Thymus (tissue), 11 donors: ENCODE measurements at regions not wholly inside any gene's neighbourhood (a gene's known extent, or its start where the extent isn't known, plus 50 kb on each side); places are given as distances from the start of the nearest gene placed in this dataset.

Experiments
- DNase-seq, 9 donors: peaks; one replicate each; pipeline ENCODE4 v3.0.0-alpha.2; 2013; ENCODE audit warnings: low spot score in 9 of 9, low read depth in 6 of 9, missing footprints in 1 of 9
- H3K27ac ChIP-seq, 2 donors: one replicate each; pipeline ENCODE4 v1.5.1; 2013; ENCODE audit warnings: control low read depth in 1 of 2, low read depth in 1 of 2, low read length in 1 of 2, mild to moderate bottlenecking in 1 of 2, moderate library complexity in 1 of 2
- H3K27me3 ChIP-seq, 2 donors: one replicate each; pipeline ENCODE4 v1.5.1; 2013; ENCODE audit warnings: low read length in 1 of 2; ENCODE audit not compliant: control insufficient read depth in 2 of 2, insufficient read depth in 1 of 2
- H3K36me3 ChIP-seq, 2 donors: one replicate each; pipeline ENCODE4 v1.5.1; 2013; ENCODE audit warnings: low read length in 1 of 2, mild to moderate bottlenecking in 1 of 2, moderate library complexity in 1 of 2; ENCODE audit not compliant: control insufficient read depth in 2 of 2, insufficient read depth in 2 of 2
- H3K4me1 ChIP-seq, 2 donors: one replicate each; pipeline ENCODE4 v1.5.1; 2013; ENCODE audit warnings: low read length in 2 of 2; ENCODE audit not compliant: control insufficient read depth in 2 of 2, insufficient read depth in 2 of 2
- H3K4me3 ChIP-seq, 2 donors: one replicate each; pipeline ENCODE4 v1.5.1; 2013; ENCODE audit warnings: low read length in 2 of 2, control low read depth in 1 of 2, mild to moderate bottlenecking in 1 of 2
- H3K9me3 ChIP-seq, 2 donors: one replicate each; pipeline ENCODE4 v1.5.1; 2013; ENCODE audit warnings: low read length in 1 of 2, mild to moderate bottlenecking in 1 of 2; ENCODE audit not compliant: control insufficient read depth in 2 of 2, insufficient read depth in 1 of 2
- WGBS: extraction: QIAGEN DNeasy Blood & Tissue Kit; methylation state at CpG from one replicate; pipeline ENCODE4 v1.1.7; 2013; 5-methylcytosine and 5-hydroxymethylcytosine counted together
- donor health status: healthy.

GRCh38 chr11:119974051-119974450 lies 163.9 kb downstream of the TRIM29 start:
- no peak overlapping the region for H3K27ac ChIP-seq
- 79% methylated on average over 4 of the region's 4 CpGs for WGBS
- peaks cover 0 to 6% of the 10 kb centered on the region in 2 donors for H3K27me3 ChIP-seq
- H3K4me1 ChIP-seq: no peaks in the 10 kb centered on the region
- H3K9me3 ChIP-seq: no peaks in the 10 kb centered on the region
- no peaks in the 10 kb centered on the region for H3K36me3 ChIP-seq
- DNase-seq: no peak
- no peak overlapping the region for H3K4me3 ChIP-seq

GRCh38 chr11:119972281-119972680 lies 165.6 kb downstream of the TRIM29 start:
- no peak overlapping the region for H3K27ac ChIP-seq
- H3K36me3 ChIP-seq: no peaks in the 10 kb centered on the region
- peaks cover 0 to 6% of the 10 kb centered on the region in 2 donors for H3K27me3 ChIP-seq
- no peak for DNase-seq
- 94% methylated on average over 2 of the region's 2 CpGs for WGBS
- H3K4me3 ChIP-seq: no peak overlapping the region
- no peaks in the 10 kb centered on the region for H3K4me1 ChIP-seq
- H3K9me3 ChIP-seq: no peaks in the 10 kb centered on the region

- DNase-seq: no peak
- Histone ChIP-seq H3K27ac (no peak overlapping the region), H3K4me3 (no peak overlapping the region), H3K4me1 (no peaks in the 10 kb centered on the region), H3K9me3 (no peaks in the 10 kb centered on the region), H3K36me3 (no peaks in the 10 kb centered on the region), H3K27me3 (peaks cover 0 to 2% of the 10 kb centered on the region in 2 donors)
- 86% methylated on average over 15 of the region's 15 CpGs for WGBS
Measured at GRCh38 chr11:119970555-119971304, 167.2 kb downstream of the TRIM29 start.

GRCh38 chr11:119964136-119965025 lies 173.5 kb downstream of the TRIM29 start:
- Histone ChIP-seq H3K4me3 (no peak overlapping the region), H3K27me3 (no peaks in the 10 kb centered on the region), H3K27ac (no peak overlapping the region), H3K4me1 (no peaks in the 10 kb centered on the region), H3K9me3 (no peaks in the 10 kb centered on the region), H3K36me3 (no peaks in the 10 kb centered on the region)
- DNase-seq: peak in 1 of 9 donors; percentile 23
- 54% methylated on average over 8 of the region's 8 CpGs for WGBS

GRCh38 chr11:119957951-119958350 lies 180.0 kb downstream of the TRIM29 start:
- whole genome bisulfite sequencing: 91% methylated on average over 2 of the region's 2 CpGs
- Histone ChIP-seq H3K27ac (no peak overlapping the region), H3K36me3 (no peaks in the 10 kb centered on the region), H3K4me1 (no peaks in the 10 kb centered on the region), H3K4me3 (no peak overlapping the region), H3K27me3 (no peaks in the 10 kb centered on the region), H3K9me3 (no peaks in the 10 kb centered on the region)
- DNase-seq: no peak

- WGBS: 74% methylated on average over 6 of the region's 6 CpGs
- H3K36me3 ChIP-seq: no peaks in the 10 kb centered on the region
- no peaks in the 10 kb centered on the region for H3K9me3 ChIP-seq
- no peak overlapping the region for H3K4me3 ChIP-seq
- DNase-seq: no peak
- H3K4me1 ChIP-seq: no peaks in the 10 kb centered on the region
- H3K27ac ChIP-seq: no peak overlapping the region
- H3K27me3 ChIP-seq: no peaks in the 10 kb centered on the region
Measured at GRCh38 chr11:119952441-119952840, 185.5 kb downstream of the TRIM29 start.

GRCh38 chr11:119943298-119943655 lies 194.6 kb downstream of the TRIM29 start:
- 86% methylated on average over 5 of the region's 5 CpGs for WGBS

GRCh38 chr11:119942583-119943297 lies 195.2 kb downstream of the TRIM29 start:
- DNase-seq: no peak
- no peaks in the 10 kb centered on the region for H3K4me1 ChIP-seq
- H3K27ac ChIP-seq: no peak overlapping the region
- no peak overlapping the region for H3K4me3 ChIP-seq
- WGBS: 91% methylated on average over 7 of the region's 7 CpGs
- no peaks in the 10 kb centered on the region for H3K27me3 ChIP-seq
- no peaks in the 10 kb centered on the region for H3K9me3 ChIP-seq
- no peaks in the 10 kb centered on the region for H3K36me3 ChIP-seq

More at GRCh38 chr11:119943298-119943655, 194.6 kb downstream of the TRIM29 start:
- H3K4me3 ChIP-seq: no peak overlapping the region
- no peaks in the 10 kb centered on the region for H3K9me3 ChIP-seq
- DNase-seq: no peak
- no peaks in the 10 kb centered on the region for H3K36me3 ChIP-seq
- no peaks in the 10 kb centered on the region for H3K4me1 ChIP-seq
- H3K27ac ChIP-seq: no peak overlapping the region
- no peaks in the 10 kb centered on the region for H3K27me3 ChIP-seq
